Activated naive CD4-positive, alpha-beta T cell treated with anti-CD3 and anti-CD28 coated beads, Interleukin-2, amount 10 ng/mL, durations not matched to agents 7 days and 5 days (primary cell): ENCODE measurements at regions not wholly inside any gene's neighbourhood (a gene's known extent, or its start where the extent isn't known, plus 50 kb on each side); places are given as distances from the start of the nearest gene placed in this dataset.
A peak's percentile ranks its signal among the peaks of the same experiment; 100 is the strongest.

Experiments
- CTCF ChIA-PET: fragments of 350-600 bp; sonication (Branson Sonifier 250); formaldehyde crosslinking; loops from one replicate; lab custom pipeline; 2021; ENCODE audit warnings: antibody characterized with exemption; lab: Charles Lee
- DNase-seq: peaks from one replicate; pipeline ENCODE4 v3.0.0-alpha.2; 2020
- H3K27ac Mint-ChIP-seq: one replicate; pipeline ENCODE4 v1.8.0; 2021; ENCODE audit warnings: mild to moderate bottlenecking, moderate library complexity, mixed read lengths
- H3K27me3 Mint-ChIP-seq: one replicate; pipeline ENCODE4 v1.8.0; 2021; ENCODE audit warnings: mild to moderate bottlenecking, mixed read lengths
- H3K36me3 Mint-ChIP-seq: one replicate; pipeline ENCODE4 v1.8.0; 2021; ENCODE audit warnings: mixed read lengths
- H3K4me1 Mint-ChIP-seq: one replicate; pipeline ENCODE4 v1.8.0; 2021; ENCODE audit warnings: mixed read lengths
- H3K4me3 Mint-ChIP-seq: one replicate; pipeline ENCODE4 v1.8.0; 2021; ENCODE audit warnings: mild to moderate bottlenecking, moderate library complexity, mixed read lengths
- H3K9me3 Mint-ChIP-seq: one replicate; pipeline ENCODE4 v1.8.0; 2021; ENCODE audit warnings: mixed read lengths

GRCh38 chr3:152176241-152176640 is 92.5 kb upstream of the MBNL1 start:
- peaks cover 7% of the 10 kb centered on the region for H3K9me3 Mint-ChIP-seq
- DNase-seq, result no peak
- no peak overlapping the region for H3K4me3 Mint-ChIP-seq
- H3K27me3 Mint-ChIP-seq, result no peaks in the 10 kb centered on the region
- peaks cover 20% of the 10 kb centered on the region for H3K4me1 Mint-ChIP-seq
- CTCF ChIA-PET, result interaction anchor here (1.0 kb wide), 1 partner anchor 120 kb away, joined by 3 read pairs; no protein-coding TSS in a partner anchor
- H3K27ac Mint-ChIP-seq, result no peak overlapping the region
- H3K36me3 Mint-ChIP-seq, result peaks cover 2% of the 10 kb centered on the region

DNA sequence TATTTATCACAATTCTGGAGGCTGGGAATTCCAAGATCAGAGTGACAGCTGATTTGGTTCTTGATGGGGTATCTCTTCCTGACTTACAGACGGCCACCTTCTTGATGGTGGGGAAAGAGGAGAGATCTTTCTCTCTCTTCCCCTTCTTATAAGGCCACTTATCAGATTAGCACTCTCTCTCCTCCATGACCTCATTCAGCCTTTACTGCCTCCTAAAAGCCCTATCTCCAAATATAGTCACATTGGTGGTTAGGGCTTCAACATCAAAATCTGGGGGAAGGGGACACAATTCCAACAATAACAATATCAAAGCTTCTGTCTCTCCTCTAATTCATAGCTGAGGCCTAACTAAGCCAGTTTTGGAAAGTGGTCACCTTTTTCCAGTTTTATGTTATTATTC is 91.7 kb upstream of the MBNL1 start:
- peaks cover 2% of the 10 kb centered on the region for H3K36me3 Mint-ChIP-seq
- CTCF ChIA-PET, result interaction anchor here (1.0 kb wide), 1 partner anchor 119 kb away, joined by 3 read pairs; no protein-coding TSS in a partner anchor

GRCh38 chr3:152177757-152178156 is 91.0 kb upstream of the MBNL1 start:
- Mint-ChIP-seq H3K27ac (no peak overlapping the region), H3K4me1 (peaks cover 31% of the 10 kb centered on the region), H3K9me3 (peaks cover 2% of the 10 kb centered on the region), H3K27me3 (no peaks in the 10 kb centered on the region), H3K4me3 (no peak overlapping the region), H3K36me3 (peaks cover 2% of the 10 kb centered on the region)
- CTCF ChIA-PET, result interaction anchor here (1.2 to 1.7 kb wide), 2 partner anchors 66 to 106 kb away, joined by 4 to 5 read pairs; no protein-coding TSS in a partner anchor
- no peak for DNase-seq

More for the DNA sequence above, 91.7 kb upstream of the MBNL1 start:
- no peak for DNase-seq
- Mint-ChIP-seq H3K27ac (no peak overlapping the region), H3K9me3 (peaks cover 2% of the 10 kb centered on the region), H3K4me1 (peaks cover 24% of the 10 kb centered on the region), H3K27me3 (no peaks in the 10 kb centered on the region), H3K4me3 (no peak overlapping the region)

DNA sequence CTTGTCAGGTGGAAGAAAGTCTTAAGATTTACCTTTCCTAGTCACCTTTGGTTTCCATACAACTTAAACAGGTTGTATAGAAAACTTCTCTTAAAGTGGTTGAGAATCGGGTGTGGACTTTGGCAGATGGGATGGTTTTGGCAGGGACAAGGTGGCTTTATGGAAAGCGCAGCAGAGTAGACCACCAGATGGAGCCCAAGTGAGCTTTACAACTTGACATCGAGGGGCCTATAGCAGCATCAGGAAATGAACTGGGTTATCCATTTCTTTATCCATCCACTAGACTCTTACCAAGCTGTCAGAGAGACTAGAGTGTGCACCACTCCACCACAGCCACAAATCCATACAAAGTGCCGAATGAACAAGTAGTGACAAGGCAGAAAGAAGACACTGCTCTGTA is 85.3 kb upstream of the MBNL1 start:
- DNase-seq, result peak; percentile 66
- Mint-ChIP-seq H3K4me3 (no peak overlapping the region), H3K27me3 (no peaks in the 10 kb centered on the region), H3K9me3 (peaks cover 1% of the 10 kb centered on the region), H3K27ac (no peak overlapping the region), H3K36me3 (peaks cover 5% of the 10 kb centered on the region), H3K4me1 (peaks cover 64% of the 10 kb centered on the region)
- CTCF ChIA-PET, result interaction anchor here (0.6 to 1.8 kb wide), 29 partner anchors 9 to 340 kb away, joined by 3 to 13 read pairs (median 4); partner anchors contain the start of gene MBNL1

DNA sequence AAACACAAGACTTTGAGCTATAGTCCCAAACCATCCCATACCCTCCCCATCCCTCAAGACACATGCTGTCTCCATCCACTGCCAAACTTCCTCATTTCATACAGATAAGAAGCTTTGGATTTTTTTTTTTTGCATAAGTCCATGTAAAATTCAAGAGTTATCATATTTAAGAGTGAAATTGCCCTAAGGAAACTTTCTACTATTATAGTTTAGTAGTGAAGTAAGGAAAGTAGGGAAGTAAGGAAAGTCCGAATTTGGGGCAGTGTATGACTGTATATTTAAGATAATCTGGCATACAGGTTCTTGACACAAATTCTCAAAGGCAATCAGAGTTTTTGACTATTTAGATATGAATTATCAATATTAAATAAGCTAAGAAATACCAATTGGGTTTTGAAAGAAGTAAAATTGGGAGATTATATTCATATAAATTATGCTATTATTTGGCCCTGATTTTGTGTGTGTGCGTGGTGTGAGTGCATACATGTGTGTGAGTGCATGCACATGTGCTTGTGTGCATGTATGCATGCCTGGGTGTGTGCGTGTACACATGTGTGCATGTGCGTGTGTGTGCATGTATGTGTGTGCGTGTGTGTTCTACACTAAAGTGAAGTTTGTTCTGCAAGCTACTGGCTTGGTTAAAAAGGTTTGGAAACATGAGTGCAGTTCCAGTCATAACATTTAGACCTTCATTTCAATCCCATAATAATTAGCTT is 83.6 kb upstream of the MBNL1 start:
- no peak overlapping the region for H3K27ac Mint-ChIP-seq
- H3K9me3 Mint-ChIP-seq, result no peaks in the 10 kb centered on the region
- H3K4me1 Mint-ChIP-seq, result peaks cover 62% of the 10 kb centered on the region
- H3K4me3 Mint-ChIP-seq, result no peak overlapping the region
- CTCF ChIA-PET, result interaction anchor here (0.9 to 1.8 kb wide), 7 partner anchors 17 to 115 kb away, joined by 3 to 5 read pairs (median 3); no protein-coding TSS in a partner anchor
- DNase-seq, result no peak
- H3K27me3 Mint-ChIP-seq, result no peaks in the 10 kb centered on the region
- peaks cover 3% of the 10 kb centered on the region for H3K36me3 Mint-ChIP-seq

DNA sequence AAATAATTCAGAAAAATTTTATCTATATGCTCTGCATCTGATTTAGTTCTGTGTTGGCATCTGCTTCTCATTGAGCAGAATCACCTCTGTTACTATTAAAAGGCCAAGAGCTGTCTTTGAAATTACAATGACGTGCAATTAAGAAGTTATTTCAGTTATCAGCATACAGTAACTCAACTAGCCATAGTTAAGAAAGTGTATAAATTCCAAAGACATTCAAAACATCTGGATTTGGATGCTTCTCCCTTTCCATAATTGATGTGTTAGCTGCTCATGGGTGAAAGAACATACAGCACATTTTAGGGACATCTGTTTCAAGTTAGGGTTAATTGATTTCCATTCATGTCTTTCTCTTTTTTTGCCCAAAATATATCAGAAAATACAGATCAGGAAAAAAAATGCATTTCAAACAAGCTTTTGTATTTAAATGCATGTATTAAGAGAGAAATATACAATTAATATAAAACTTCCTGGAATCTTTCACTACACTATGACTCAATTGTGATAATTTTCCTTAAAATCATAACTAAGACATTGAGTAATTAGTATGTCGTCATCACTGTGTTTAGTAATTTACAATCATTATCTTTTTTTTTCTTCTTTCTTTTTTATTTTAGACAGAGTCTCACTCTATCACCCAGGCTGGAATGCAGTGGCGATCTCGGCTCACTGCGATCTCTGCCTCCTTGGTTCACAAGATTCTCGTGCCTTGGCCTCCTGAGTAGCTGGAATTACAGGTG is 82.7 kb upstream of the MBNL1 start:
- H3K4me1 Mint-ChIP-seq, result peaks cover 67% of the 10 kb centered on the region
- H3K27me3 Mint-ChIP-seq, result no peaks in the 10 kb centered on the region
- H3K27ac Mint-ChIP-seq, result no peak overlapping the region
- peaks cover 3% of the 10 kb centered on the region for H3K36me3 Mint-ChIP-seq
- CTCF ChIA-PET, result interaction anchor here (1.0 to 1.5 kb wide), 4 partner anchors 16 to 119 kb away, joined by 3 to 4 read pairs (median 3); no protein-coding TSS in a partner anchor
- H3K4me3 Mint-ChIP-seq, result no peak overlapping the region
- DNase-seq, result no peak
- no peaks in the 10 kb centered on the region for H3K9me3 Mint-ChIP-seq

DNA sequence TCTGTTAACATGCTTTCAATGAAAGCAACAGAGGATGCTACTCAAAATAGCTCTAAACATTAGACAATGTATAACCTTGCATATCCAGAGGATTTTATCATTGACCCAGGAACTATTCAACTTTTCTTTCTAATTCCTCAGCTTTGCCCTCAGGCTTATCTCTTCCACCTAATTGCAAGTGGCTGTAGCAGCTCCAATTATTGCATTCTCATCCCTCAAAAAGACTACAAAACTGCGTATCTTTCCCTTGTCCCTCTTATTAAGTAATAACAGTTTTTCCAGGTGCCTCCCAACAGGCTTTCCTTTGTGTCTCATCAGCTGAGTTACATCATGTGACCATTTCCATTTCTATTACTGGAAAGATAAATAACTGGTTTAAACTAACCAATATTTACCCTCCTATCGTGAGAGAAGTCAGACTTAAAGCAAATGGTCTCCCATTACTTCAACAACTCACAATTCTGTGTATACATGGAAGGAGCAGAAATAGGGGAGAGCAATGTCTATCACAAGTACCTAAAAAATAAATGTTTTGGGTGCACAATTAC is 78.0 kb upstream of the MBNL1 start:
- DNase-seq, result no peak
- H3K27me3 Mint-ChIP-seq, result no peaks in the 10 kb centered on the region
- H3K36me3 Mint-ChIP-seq, result peaks cover 2% of the 10 kb centered on the region
- H3K4me1 Mint-ChIP-seq, result peaks cover 73% of the 10 kb centered on the region
- H3K4me3 Mint-ChIP-seq, result no peak overlapping the region
- CTCF ChIA-PET, result interaction anchor here (1.3 kb wide), 1 partner anchor 9 kb away, joined by 5 read pairs; no protein-coding TSS in a partner anchor
- H3K9me3 Mint-ChIP-seq, result no peaks in the 10 kb centered on the region
- peak overlapping the region; percentile 17 for H3K27ac Mint-ChIP-seq

DNA sequence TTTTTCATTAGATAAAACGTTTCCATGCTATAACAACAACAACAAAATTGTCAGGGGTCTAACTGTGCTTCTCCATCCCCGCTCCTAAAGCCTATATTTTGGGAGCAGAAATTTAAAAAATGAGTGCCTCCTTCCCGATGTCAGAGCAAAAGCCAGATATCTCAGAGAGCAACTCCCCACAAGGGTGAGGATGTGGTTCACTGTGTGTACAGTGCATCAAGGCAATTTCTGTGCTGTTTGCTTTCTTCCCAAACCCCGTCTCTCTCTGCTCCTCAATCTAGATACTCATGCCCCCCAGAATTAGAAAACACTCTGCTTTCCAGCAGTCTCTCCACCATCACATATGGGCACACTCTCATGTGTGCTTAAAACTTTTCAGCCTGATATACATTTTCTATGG is 76.7 kb upstream of the MBNL1 start:
- Mint-ChIP-seq H3K4me1 (peaks cover 86% of the 10 kb centered on the region), H3K36me3 (peaks cover 2% of the 10 kb centered on the region), H3K27me3 (no peaks in the 10 kb centered on the region), H3K27ac (peak overlapping the region; percentile 64), H3K9me3 (no peaks in the 10 kb centered on the region), H3K4me3 (peak overlapping the region; percentile 45)
- CTCF ChIA-PET, result interaction anchor here (0.7 to 1.5 kb wide), 3 partner anchors 8 to 47 kb away, joined by 3 to 4 read pairs (median 3); no protein-coding TSS in a partner anchor
- peak; percentile 57 for DNase-seq

- peak overlapping the region; percentile 88 for H3K27ac Mint-ChIP-seq
- CTCF ChIA-PET, result interaction anchor here (0.7 to 1.5 kb wide), 6 partner anchors 9 to 116 kb away, joined by 3 to 4 read pairs (median 3); no protein-coding TSS in a partner anchor
- H3K4me1 Mint-ChIP-seq, result peaks cover 86% of the 10 kb centered on the region
- peak overlapping the region; percentile 70 for H3K4me3 Mint-ChIP-seq
- H3K27me3 Mint-ChIP-seq, result no peaks in the 10 kb centered on the region
- H3K36me3 Mint-ChIP-seq, result peaks cover 2% of the 10 kb centered on the region
- no peak for DNase-seq
- H3K9me3 Mint-ChIP-seq, result no peaks in the 10 kb centered on the region
Observed at GRCh38 chr3:152192936-152193672, 75.6 kb upstream of the MBNL1 start.

DNA sequence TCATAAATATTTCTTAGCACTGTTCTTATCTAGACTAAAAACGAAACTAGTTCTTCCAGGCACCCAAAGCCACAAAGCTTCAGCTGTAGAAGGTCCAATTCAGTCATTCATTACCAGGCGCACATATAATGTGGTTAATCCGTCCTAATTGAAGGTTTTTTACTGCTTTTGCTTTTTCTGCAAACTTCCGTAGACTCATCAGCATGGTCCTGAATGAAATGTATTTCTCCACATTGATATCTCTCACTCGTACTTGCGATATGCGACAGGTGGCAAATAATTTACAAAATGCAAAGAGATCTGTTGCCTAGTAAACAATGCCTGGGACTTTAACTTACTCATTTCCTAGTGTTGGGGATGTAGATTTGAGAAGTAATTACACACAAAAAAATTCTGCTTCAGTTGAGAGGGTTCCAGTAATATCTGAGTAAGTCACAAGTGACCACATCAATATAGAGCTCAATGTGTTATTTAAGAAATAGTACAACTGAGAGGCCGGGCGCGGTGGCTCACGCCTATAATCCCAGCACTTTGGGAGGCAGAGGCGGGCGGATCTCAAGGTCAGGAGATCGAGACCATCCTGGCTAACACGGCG is 75.0 kb upstream of the MBNL1 start:
- Mint-ChIP-seq H3K9me3 (no peaks in the 10 kb centered on the region), H3K27me3 (no peaks in the 10 kb centered on the region), H3K4me1 (peaks cover 86% of the 10 kb centered on the region), H3K36me3 (no peaks in the 10 kb centered on the region), H3K27ac (peak overlapping the region; percentile 88), H3K4me3 (peak overlapping the region; percentile 70)
- CTCF ChIA-PET, result interaction anchor here (0.8 to 1.5 kb wide), 4 partner anchors 10 to 117 kb away, joined by 3 read pairs; no protein-coding TSS in a partner anchor
- peak; percentile 54 for DNase-seq

GRCh38 chr3:152195206-152195605 is 73.5 kb upstream of the MBNL1 start:
- CTCF ChIA-PET, result no interaction called here
- peak overlapping the region; percentile 86 for H3K27ac Mint-ChIP-seq
- DNase-seq, result no peak
- no peaks in the 10 kb centered on the region for H3K36me3 Mint-ChIP-seq
- peaks cover 88% of the 10 kb centered on the region for H3K4me1 Mint-ChIP-seq
- H3K27me3 Mint-ChIP-seq, result no peaks in the 10 kb centered on the region
- peak overlapping the region; percentile 17 for H3K4me3 Mint-ChIP-seq
- H3K9me3 Mint-ChIP-seq, result no peaks in the 10 kb centered on the region

DNA sequence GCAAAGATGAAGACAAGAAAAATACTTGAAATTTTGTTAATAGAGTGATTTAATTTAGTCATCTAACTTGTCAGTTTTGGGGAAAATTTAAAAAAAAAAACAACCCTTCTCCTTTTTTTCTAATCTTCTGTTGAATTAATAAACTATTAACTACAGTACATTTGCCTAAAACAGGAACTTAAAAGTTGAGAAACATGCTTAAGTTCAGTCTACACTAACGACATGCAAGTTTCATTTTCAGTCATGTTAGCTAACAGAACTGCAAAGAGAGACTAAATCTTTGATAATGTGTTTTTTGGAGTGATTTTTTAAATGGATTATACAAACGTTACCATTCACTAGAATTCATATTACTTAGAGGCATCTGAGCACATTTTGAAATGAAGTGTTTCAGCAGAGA is 71.9 kb upstream of the MBNL1 start:
- H3K36me3 Mint-ChIP-seq, result no peaks in the 10 kb centered on the region
- H3K4me1 Mint-ChIP-seq, result peaks cover 86% of the 10 kb centered on the region
- no peak for DNase-seq
- peak overlapping the region; percentile 80 for H3K4me3 Mint-ChIP-seq
- CTCF ChIA-PET, result no interaction called here
- no peaks in the 10 kb centered on the region for H3K9me3 Mint-ChIP-seq
- H3K27me3 Mint-ChIP-seq, result no peaks in the 10 kb centered on the region
- peak overlapping the region; percentile 97 for H3K27ac Mint-ChIP-seq

DNA sequence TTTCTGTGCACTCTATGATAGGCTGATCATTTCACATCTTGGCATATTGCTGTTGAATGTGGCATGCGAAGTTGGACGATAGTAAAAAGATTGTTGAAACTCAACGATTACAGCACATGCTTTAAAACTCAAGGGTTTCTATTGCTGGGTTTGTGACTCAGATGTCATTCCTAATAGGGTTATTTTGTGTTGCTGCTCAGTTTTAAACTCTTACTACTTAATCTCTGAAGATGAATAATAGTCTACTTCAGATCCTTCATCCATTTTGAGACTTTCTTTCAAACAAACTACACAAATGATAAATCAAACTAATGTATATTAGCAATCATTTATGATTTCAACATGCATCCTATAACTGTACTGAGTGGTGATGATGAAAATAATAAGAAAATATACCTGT is 71.3 kb upstream of the MBNL1 start:
- H3K36me3 Mint-ChIP-seq, result no peaks in the 10 kb centered on the region
- peak overlapping the region; percentile 97 for H3K27ac Mint-ChIP-seq
- CTCF ChIA-PET, result interaction anchor here (0.8 to 2.1 kb wide), 3 partner anchors 14 to 47 kb away, joined by 4 to 10 read pairs (median 8); no protein-coding TSS in a partner anchor
- no peaks in the 10 kb centered on the region for H3K27me3 Mint-ChIP-seq
- no peak for DNase-seq
- peak overlapping the region; percentile 68 for H3K4me3 Mint-ChIP-seq
- H3K9me3 Mint-ChIP-seq, result no peaks in the 10 kb centered on the region
- H3K4me1 Mint-ChIP-seq, result peaks cover 82% of the 10 kb centered on the region
